Neural progenitor cell (in vitro differentiated cells): ENCODE measurements at regions not wholly inside any gene's neighbourhood (a gene's known extent, or its start where the extent isn't known, plus 50 kb on each side); places are given as distances from the start of the nearest gene placed in this dataset.

ENCODE experiments used
- DNase-seq: peaks from one replicate; pipeline ENCODE4 v3.0.0-alpha.2; 2016; ENCODE audit warnings: low spot score
- H2AFZ ChIP-seq: fragments of 200-600 bp; sonication (generic); replicated peaks from 2 replicates; pipeline ENCODE4 v1.6.1; 2016; ENCODE audit warnings: antibody characterized with exemption
- H3F3A ChIP-seq: fragments of 200-600 bp; sonication (generic); 2 replicates; pipeline ENCODE4 v1.6.1; 2016; ENCODE audit warnings: antibody characterized with exemption, low read depth
- H3K27ac ChIP-seq: fragments of 200-600 bp; sonication (generic); 2 replicates; pipeline ENCODE4 v1.5.1; 2016; ENCODE audit warnings: mild to moderate bottlenecking
- H3K27me3 ChIP-seq: fragments of 200-600 bp; sonication (generic); 2 replicates; pipeline ENCODE4 v1.6.1; 2016; ENCODE audit warnings: mild to moderate bottlenecking, moderate library complexity
- H3K36me3 ChIP-seq: fragments of 200-600 bp; sonication (generic); 2 replicates; pipeline ENCODE4 v1.5.1; 2016
- H3K4me1 ChIP-seq: fragments of 200-600 bp; sonication (generic); 2 replicates; pipeline ENCODE4 v1.6.1; 2016; ENCODE audit warnings: mixed run types
- H3K4me2 ChIP-seq: fragments of 200-600 bp; sonication (generic); 2 replicates; pipeline ENCODE4 v1.6.1; 2016
- H3K4me3 ChIP-seq: fragments of 200-600 bp; sonication (generic); 2 replicates; pipeline ENCODE4 v1.5.1; 2016
- H3K79me2 ChIP-seq: fragments of 200-600 bp; sonication (generic); 2 replicates; pipeline ENCODE4 v1.6.1; 2016; ENCODE audit warnings: low read depth
- H3K9ac ChIP-seq: fragments of 200-600 bp; sonication (generic); 2 replicates; pipeline ENCODE4 v1.6.1; 2016
- H3K9me3 ChIP-seq: fragments of 200-600 bp; sonication (generic); 2 replicates; pipeline ENCODE4 v1.5.1; 2016; ENCODE audit warnings: low read depth
- H4K20me1 ChIP-seq: fragments of 200-600 bp; sonication (generic); 2 replicates; pipeline ENCODE4 v1.6.1; 2016; ENCODE audit warnings: low read depth
- H3K27ac Mint-ChIP-seq: 3 replicates; pipeline ENCODE4 v1.8.0; 2021; ENCODE audit warnings: mixed read lengths
- H3K27me3 Mint-ChIP-seq: 2 replicates; pipeline ENCODE4 v1.8.0; 2022; ENCODE audit warnings: low read depth, mild to moderate bottlenecking, inconsistent platforms, moderate library complexity, mixed read lengths; ENCODE audit not compliant: insufficient read depth
- H3K36me3 Mint-ChIP-seq: 3 replicates; pipeline ENCODE4 v1.8.0; 2021; ENCODE audit warnings: mixed read lengths
- H3K4me1 Mint-ChIP-seq: 3 replicates; pipeline ENCODE4 v1.8.0; 2021; ENCODE audit warnings: mixed read lengths
- H3K4me3 Mint-ChIP-seq: 3 replicates; pipeline ENCODE4 v1.8.0; 2021; ENCODE audit warnings: mild to moderate bottlenecking, moderate library complexity, mixed read lengths
- H3K9me3 Mint-ChIP-seq: 3 replicates; pipeline ENCODE4 v1.8.0; 2020; ENCODE audit warnings: mixed read lengths
- CTCF ChIP-seq: fragments of 200-600 bp; sonication (generic); IDR thresholded peaks from 2 replicates; pipeline ENCODE4 v1.5.1; 2017; ENCODE audit warnings: antibody characterized with exemption, mild to moderate bottlenecking
- EZH2 ChIP-seq: fragments of 200-600 bp; sonication (generic); IDR thresholded peaks from 2 replicates; pipeline ENCODE4 v1.6.1; 2017; ENCODE audit warnings: antibody characterized with exemption, mild to moderate bottlenecking, moderate library complexity
- EZH2phosphoT487 ChIP-seq: fragments of 200-600 bp; sonication (generic); IDR thresholded peaks from 2 replicates; pipeline ENCODE4 v1.6.1; 2017; ENCODE audit warnings: antibody characterized with exemption

GRCh38 chr12:72168851-72169250, 103.3 kb upstream of the TRHDE start:
- H3K36me3 Mint-ChIP-seq: no peaks in the 10 kb centered on the region
- no peaks in the 10 kb centered on the region for H3K27me3 Mint-ChIP-seq
- no peak for DNase-seq
- no peak overlapping the region for H3K27ac ChIP-seq
- no peaks in the 10 kb centered on the region for H3K9me3 ChIP-seq
- H3K27me3 ChIP-seq: no peaks in the 10 kb centered on the region
- no peaks in the 10 kb centered on the region for H3K4me1 ChIP-seq
- no peaks in the 10 kb centered on the region for H4K20me1 ChIP-seq
- H3K27ac Mint-ChIP-seq: no peak overlapping the region
- no peak overlapping the region for H3K4me3 Mint-ChIP-seq
- no peak overlapping the region for H3K4me2 ChIP-seq
- no peaks in the 10 kb centered on the region for H3K4me1 Mint-ChIP-seq
- no peak overlapping the region for H3K4me3 ChIP-seq
- no peaks in the 10 kb centered on the region for H3K36me3 ChIP-seq
- H2AFZ ChIP-seq: no peak overlapping the region
- TF ChIP-seq CTCF: no peak
- no peak for TF ChIP-seq EZH2
- TF ChIP-seq EZH2phosphoT487: no peak
- no peak overlapping the region for H3K9ac ChIP-seq
- no peaks in the 10 kb centered on the region for H3F3A ChIP-seq
- H3K79me2 ChIP-seq: no peaks in the 10 kb centered on the region
- H3K9me3 Mint-ChIP-seq: no peaks in the 10 kb centered on the region

- Mint-ChIP-seq H3K36me3 (no peaks in the 10 kb centered on the region), H3K27ac (no peak overlapping the region), H3K4me1 (no peaks in the 10 kb centered on the region), H3K27me3 (no peaks in the 10 kb centered on the region), H3K9me3 (no peaks in the 10 kb centered on the region), H3K4me3 (no peak overlapping the region)
- no peak overlapping the region for H3K27ac ChIP-seq
- no peaks in the 10 kb centered on the region for H4K20me1 ChIP-seq
- no peaks in the 10 kb centered on the region for H3K4me1 ChIP-seq
- no peaks in the 10 kb centered on the region for H3K9me3 ChIP-seq
- TF ChIP-seq EZH2phosphoT487 (no peak), EZH2 (no peak), CTCF (no peak)
- no peak overlapping the region for H3K4me3 ChIP-seq
- H3F3A ChIP-seq: no peaks in the 10 kb centered on the region
- no peak for DNase-seq
- H2AFZ ChIP-seq: no peak overlapping the region
- no peaks in the 10 kb centered on the region for H3K36me3 ChIP-seq
- H3K4me2 ChIP-seq: no peak overlapping the region
- no peaks in the 10 kb centered on the region for H3K79me2 ChIP-seq
- H3K27me3 ChIP-seq: no peaks in the 10 kb centered on the region
- no peak overlapping the region for H3K9ac ChIP-seq
Observed at GRCh38 chr12:72173974-72174373, 98.2 kb upstream of the TRHDE start.

GRCh38 chr12:72178244-72178643, 93.9 kb upstream of the TRHDE start:
- H3K79me2 ChIP-seq: no peaks in the 10 kb centered on the region
- H3K9ac ChIP-seq: no peak overlapping the region
- no peaks in the 10 kb centered on the region for H3K36me3 Mint-ChIP-seq
- H3K27ac Mint-ChIP-seq: no peak overlapping the region
- TF ChIP-seq EZH2 (no peak), CTCF (no peak), EZH2phosphoT487 (no peak)
- no peaks in the 10 kb centered on the region for H3K27me3 Mint-ChIP-seq
- H3K27me3 ChIP-seq: no peaks in the 10 kb centered on the region
- no peaks in the 10 kb centered on the region for H4K20me1 ChIP-seq
- H2AFZ ChIP-seq: no peak overlapping the region
- no peak overlapping the region for H3K4me3 Mint-ChIP-seq
- no peaks in the 10 kb centered on the region for H3K9me3 ChIP-seq
- H3K4me2 ChIP-seq: no peak overlapping the region
- no peaks in the 10 kb centered on the region for H3F3A ChIP-seq
- no peak overlapping the region for H3K27ac ChIP-seq
- no peaks in the 10 kb centered on the region for H3K9me3 Mint-ChIP-seq
- no peaks in the 10 kb centered on the region for H3K4me1 ChIP-seq
- no peak overlapping the region for H3K4me3 ChIP-seq
- no peaks in the 10 kb centered on the region for H3K4me1 Mint-ChIP-seq
- H3K36me3 ChIP-seq: no peaks in the 10 kb centered on the region
- DNase-seq: no peak

GRCh38 chr12:72178871-72179270, 93.3 kb upstream of the TRHDE start:
- DNase-seq: no peak
- Mint-ChIP-seq H3K9me3 (no peaks in the 10 kb centered on the region), H3K27ac (no peak overlapping the region), H3K36me3 (no peaks in the 10 kb centered on the region), H3K4me1 (no peaks in the 10 kb centered on the region), H3K27me3 (no peaks in the 10 kb centered on the region), H3K4me3 (no peak overlapping the region)
- Histone ChIP-seq H3K4me1 (no peaks in the 10 kb centered on the region), H3K9me3 (no peaks in the 10 kb centered on the region), H4K20me1 (no peaks in the 10 kb centered on the region), H2AFZ (no peak overlapping the region), H3F3A (no peaks in the 10 kb centered on the region), H3K27me3 (no peaks in the 10 kb centered on the region), H3K36me3 (no peaks in the 10 kb centered on the region), H3K4me3 (no peak overlapping the region), H3K27ac (no peak overlapping the region), H3K9ac (no peak overlapping the region), H3K79me2 (no peaks in the 10 kb centered on the region), H3K4me2 (no peak overlapping the region)
- TF ChIP-seq EZH2phosphoT487 (no peak), CTCF (no peak), EZH2 (no peak)
